ENCODE measurements at regions not wholly inside any gene's neighbourhood (a gene's known extent, or its start where the extent isn't known, plus 50 kb on each side); places are given as distances from the start of the nearest gene placed in this dataset.

- H3K27ac Mint-ChIP-seq, result no peak overlapping the region
Measured at GRCh38 chr6:40799296-40800140, 212.4 kb upstream of the LRFN2 start.

GRCh38 chr6:40798069-40798770 is 211.1 kb upstream of the LRFN2 start:
- no peaks in the 10 kb centered on the region for H3K27me3 ChIP-seq (ENCODE audit: control insufficient read depth, insufficient read depth, low read length)
- DNase-seq, result no peak
- H3K4me3 ChIP-seq (ENCODE audit: low read depth, low read length), result no peak overlapping the region
- H3K4me1 ChIP-seq (ENCODE audit: control insufficient read depth, insufficient read depth, low read length, poor library complexity, severe bottlenecking), result no peaks in the 10 kb centered on the region
- Mint-ChIP-seq H3K4me3 (no peak overlapping the region), H3K9me3 (peaks cover 0 to 3% (median 0%) of the 10 kb centered on the region in 7 donors), H3K36me3 (no peaks in the 10 kb centered on the region), H3K27me3 (no peaks in the 10 kb centered on the region), H3K4me1 (peaks cover 0 to 2% (median 0%) of the 10 kb centered on the region in 4 donors), H3K27ac (no peak overlapping the region)
- no peak for ATAC-seq (ENCODE audit: low read depth in 2 of 2)
- no peaks in the 10 kb centered on the region for H3K9me3 ChIP-seq (ENCODE audit: control insufficient read depth in 2 of 2, low read length in 2 of 2)
- no peaks in the 10 kb centered on the region for H3K36me3 ChIP-seq (ENCODE audit: control insufficient read depth, insufficient read depth, low read length)
- H3K27ac ChIP-seq (ENCODE audit: insufficient read depth, low read length, poor library complexity, severe bottlenecking), result no peak overlapping the region

More at GRCh38 chr6:40799296-40800140, 212.4 kb upstream of the LRFN2 start:
- H3K4me3 Mint-ChIP-seq, result no peak overlapping the region
- DNase-seq, result no peak
- H3K4me1 ChIP-seq (ENCODE audit: control insufficient read depth, insufficient read depth, low read length, poor library complexity, severe bottlenecking), result no peaks in the 10 kb centered on the region
- H3K27me3 Mint-ChIP-seq, result no peaks in the 10 kb centered on the region
- no peaks in the 10 kb centered on the region for H3K9me3 ChIP-seq (ENCODE audit: control insufficient read depth in 2 of 2, low read length in 2 of 2)
- H3K4me3 ChIP-seq (ENCODE audit: low read depth, low read length), result no peak overlapping the region
- H3K36me3 Mint-ChIP-seq, result no peaks in the 10 kb centered on the region
- ATAC-seq (ENCODE audit: low read depth in 2 of 2), result no peak
- no peaks in the 10 kb centered on the region for H3K27me3 ChIP-seq (ENCODE audit: control insufficient read depth, insufficient read depth, low read length)
- H3K4me1 Mint-ChIP-seq, result peaks cover 0 to 2% (median 0%) of the 10 kb centered on the region in 4 donors
- H3K9me3 Mint-ChIP-seq, result peaks cover 0 to 3% (median 0%) of the 10 kb centered on the region in 7 donors
- H3K36me3 ChIP-seq (ENCODE audit: control insufficient read depth, insufficient read depth, low read length), result no peaks in the 10 kb centered on the region
- H3K27ac ChIP-seq (ENCODE audit: insufficient read depth, low read length, poor library complexity, severe bottlenecking), result no peak overlapping the region

- ATAC-seq (ENCODE audit: low read depth in 2 of 2), result no peak
- peak overlapping the region in 1 of 4 donors; percentile 33 for H3K4me3 Mint-ChIP-seq
Measured at GRCh38 chr6:40796260-40797221, 209.4 kb upstream of the LRFN2 start.

GRCh38 chr6:40794586-40794985 is 207.4 kb upstream of the LRFN2 start:
- H3K27me3 Mint-ChIP-seq, result no peaks in the 10 kb centered on the region
- Histone ChIP-seq H3K9me3 (ENCODE audit: control insufficient read depth in 2 of 2, low read length in 2 of 2) (no peaks in the 10 kb centered on the region), H3K27ac (ENCODE audit: insufficient read depth, low read length, poor library complexity, severe bottlenecking) (no peak overlapping the region), H3K36me3 (ENCODE audit: control insufficient read depth, insufficient read depth, low read length) (no peaks in the 10 kb centered on the region), H3K27me3 (ENCODE audit: control insufficient read depth, insufficient read depth, low read length) (no peaks in the 10 kb centered on the region), H3K4me1 (ENCODE audit: control insufficient read depth, insufficient read depth, low read length, poor library complexity, severe bottlenecking) (no peaks in the 10 kb centered on the region), H3K4me3 (ENCODE audit: low read depth, low read length) (no peak overlapping the region)
- no peak for DNase-seq
- H3K36me3 Mint-ChIP-seq, result no peaks in the 10 kb centered on the region
- no peak overlapping the region for H3K4me3 Mint-ChIP-seq
- H3K27ac Mint-ChIP-seq, result no peak overlapping the region
- H3K9me3 Mint-ChIP-seq, result peaks cover 0 to 3% (median 0%) of the 10 kb centered on the region in 7 donors
- H3K4me1 Mint-ChIP-seq, result no peaks in the 10 kb centered on the region
- ATAC-seq (ENCODE audit: low read depth in 2 of 2), result no peak

More at GRCh38 chr6:40796260-40797221, 209.4 kb upstream of the LRFN2 start:
- Histone ChIP-seq H3K4me1 (ENCODE audit: control insufficient read depth, insufficient read depth, low read length, poor library complexity, severe bottlenecking) (no peaks in the 10 kb centered on the region), H3K4me3 (ENCODE audit: low read depth, low read length) (no peak overlapping the region), H3K36me3 (ENCODE audit: control insufficient read depth, insufficient read depth, low read length) (no peaks in the 10 kb centered on the region), H3K9me3 (ENCODE audit: control insufficient read depth in 2 of 2, low read length in 2 of 2) (no peaks in the 10 kb centered on the region), H3K27me3 (ENCODE audit: control insufficient read depth, insufficient read depth, low read length) (no peaks in the 10 kb centered on the region), H3K27ac (ENCODE audit: insufficient read depth, low read length, poor library complexity, severe bottlenecking) (no peak overlapping the region)
- DNase-seq, result no peak
- peaks cover 0 to 3% (median 0%) of the 10 kb centered on the region in 7 donors for H3K9me3 Mint-ChIP-seq
- no peak overlapping the region for H3K27ac Mint-ChIP-seq
- H3K36me3 Mint-ChIP-seq, result no peaks in the 10 kb centered on the region
- no peaks in the 10 kb centered on the region for H3K4me1 Mint-ChIP-seq
- H3K27me3 Mint-ChIP-seq, result no peaks in the 10 kb centered on the region

- Histone ChIP-seq H3K4me3 (ENCODE audit: low read depth, low read length) (no peak overlapping the region), H3K27ac (ENCODE audit: insufficient read depth, low read length, poor library complexity, severe bottlenecking) (no peak overlapping the region), H3K27me3 (ENCODE audit: control insufficient read depth, insufficient read depth, low read length) (no peaks in the 10 kb centered on the region), H3K4me1 (ENCODE audit: control insufficient read depth, insufficient read depth, low read length, poor library complexity, severe bottlenecking) (no peaks in the 10 kb centered on the region), H3K9me3 (ENCODE audit: control insufficient read depth in 2 of 2, low read length in 2 of 2) (no peaks in the 10 kb centered on the region), H3K36me3 (ENCODE audit: control insufficient read depth, insufficient read depth, low read length) (no peaks in the 10 kb centered on the region)
- H3K9me3 Mint-ChIP-seq, result no peaks in the 10 kb centered on the region
- no peak overlapping the region for H3K27ac Mint-ChIP-seq
- H3K27me3 Mint-ChIP-seq, result peaks cover 1% of the 10 kb centered on the region
- peaks cover 6 to 12% (median 6%) of the 10 kb centered on the region in 4 donors for H3K4me1 Mint-ChIP-seq
- H3K36me3 Mint-ChIP-seq, result no peaks in the 10 kb centered on the region
- ATAC-seq (ENCODE audit: low read depth in 2 of 2), result no peak
- H3K4me3 Mint-ChIP-seq, result no peak overlapping the region
- DNase-seq, result no peak
Measured at GRCh38 chr6:40792183-40792582, 205.0 kb upstream of the LRFN2 start.

- Mint-ChIP-seq H3K27me3 (peaks cover 6% of the 10 kb centered on the region), H3K4me3 (no peak overlapping the region), H3K27ac (no peak overlapping the region), H3K36me3 (no peaks in the 10 kb centered on the region), H3K9me3 (no peaks in the 10 kb centered on the region), H3K4me1 (peaks cover 6 to 12% (median 6%) of the 10 kb centered on the region in 4 donors)
- Histone ChIP-seq H3K36me3 (ENCODE audit: control insufficient read depth, insufficient read depth, low read length) (no peaks in the 10 kb centered on the region), H3K27ac (ENCODE audit: insufficient read depth, low read length, poor library complexity, severe bottlenecking) (no peak overlapping the region), H3K9me3 (ENCODE audit: control insufficient read depth in 2 of 2, low read length in 2 of 2) (no peaks in the 10 kb centered on the region), H3K4me1 (ENCODE audit: control insufficient read depth, insufficient read depth, low read length, poor library complexity, severe bottlenecking) (no peaks in the 10 kb centered on the region), H3K4me3 (ENCODE audit: low read depth, low read length) (no peak overlapping the region), H3K27me3 (ENCODE audit: control insufficient read depth, insufficient read depth, low read length) (no peaks in the 10 kb centered on the region)
- no peak for DNase-seq
- ATAC-seq (ENCODE audit: low read depth in 2 of 2), result no peak
Measured at GRCh38 chr6:40791004-40791403, 203.8 kb upstream of the LRFN2 start.
